SU-DHL-6 (cell line): ENCODE measurements at regions not wholly inside any gene's neighbourhood (a gene's known extent, or its start where the extent isn't known, plus 50 kb on each side); places are given as distances from the start of the nearest gene placed in this dataset.

Experiments
- CTCF ChIP-seq: fragments of 200-600 bp; sonication (generic); IDR thresholded peaks from one replicate; pipeline ENCODE4 v1.5.1; 2017; ENCODE audit warnings: antibody characterized with exemption, mild to moderate bottlenecking, low read length, moderate library complexity; ENCODE audit not compliant: insufficient read depth, poor library complexity, severe bottlenecking
- EZH2phosphoT487 ChIP-seq: fragments of 200-600 bp; sonication (generic), shearing (Covaris generic); conservative IDR thresholded peaks from 2 replicates; pipeline ENCODE4 v1.6.1; 2018; ENCODE audit warnings: mild to moderate bottlenecking, antibody characterized with exemption, low read length, moderate library complexity, mixed read lengths

GRCh38 chr13:73794755-73795154 is 339.4 kb downstream of the KLF12 start:
- TF ChIP-seq CTCF (no peak), EZH2phosphoT487 (no peak)
